DLD1 (cell line): ENCODE measurements at regions not wholly inside any gene's neighbourhood (a gene's known extent, or its start where the extent isn't known, plus 50 kb on each side); places are given as distances from the start of the nearest gene placed in this dataset.

Source experiments
- in situ Hi-C: cut with HindIII; loops from 2 replicates; pipeline ENCODE4 v1.10.0; 2017; ENCODE audit warnings: low sequenced_read_pairs

GRCh38 chr16:20259541-20259940 is 67.8 kb downstream of the GP2 start:
- in situ Hi-C loops = no loop called here

DNA sequence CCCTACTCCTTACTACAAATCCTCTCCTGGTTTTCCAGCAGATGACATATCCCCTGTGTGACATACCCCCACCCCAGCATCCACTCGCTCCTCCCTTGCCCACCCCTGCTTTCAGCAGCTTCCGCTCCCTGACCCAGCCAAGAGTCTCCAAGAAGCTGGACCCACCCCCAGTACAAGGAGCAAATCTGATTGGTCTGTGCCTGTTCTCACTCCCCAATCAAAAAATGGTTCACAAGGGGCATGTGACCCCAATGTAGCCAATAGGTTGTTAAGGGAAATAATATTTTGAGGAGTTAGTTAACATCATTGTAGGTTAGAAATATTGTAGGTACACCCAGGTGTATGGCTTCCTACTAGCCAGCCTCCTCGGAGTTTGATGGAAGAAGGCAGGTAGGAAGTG is 70.1 kb downstream of the GP2 start:
- in situ Hi-C loops = no loop called here

GRCh38 chr16:20255002-20255401 is 72.3 kb downstream of the GP2 start:
- in situ Hi-C loops = no loop called here

DNA sequence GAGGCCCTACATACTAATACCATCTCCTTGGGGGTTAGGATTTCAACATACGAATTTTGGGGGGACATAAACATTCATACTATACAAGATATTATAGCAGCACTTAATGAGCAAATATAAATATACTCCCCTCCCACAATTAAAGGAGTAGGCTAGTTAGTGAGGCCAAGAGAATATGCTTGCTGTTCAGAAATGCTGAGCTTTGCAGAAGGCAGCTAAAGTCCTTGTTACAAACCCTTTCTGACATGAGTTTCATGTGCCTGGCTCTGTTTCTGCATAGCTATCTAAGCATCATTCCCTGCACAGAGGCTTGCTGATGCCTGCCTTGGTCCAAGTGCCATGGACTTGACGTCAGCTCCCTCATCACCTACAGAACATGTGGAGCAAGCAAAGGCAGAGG is 73.5 kb downstream of the GP2 start:
- in situ Hi-C loops = no loop called here

- in situ Hi-C loops = no loop called here
These were observed 78.1 kb downstream of the GP2 start for GRCh38 chr16:20249211-20249610.

DNA sequence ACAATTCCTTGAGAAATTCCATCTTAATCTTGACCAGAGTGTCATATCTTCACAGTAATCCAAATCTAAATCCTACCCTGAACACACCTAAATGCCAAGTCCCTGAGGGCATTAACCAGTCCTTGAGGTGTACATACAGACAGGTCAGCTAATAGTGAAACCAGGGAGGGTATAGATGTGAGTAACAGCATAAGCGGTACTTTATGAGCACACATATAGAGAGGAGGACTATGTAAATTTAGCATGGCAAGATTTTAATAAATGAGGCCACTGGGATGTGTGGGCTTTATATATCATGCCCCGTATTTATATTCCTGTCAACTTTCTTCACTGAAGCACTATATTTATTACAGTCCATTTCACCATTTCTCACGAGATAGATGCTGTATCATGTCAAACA is 80.2 kb downstream of the GP2 start:
- in situ Hi-C loops = no loop called here

DNA sequence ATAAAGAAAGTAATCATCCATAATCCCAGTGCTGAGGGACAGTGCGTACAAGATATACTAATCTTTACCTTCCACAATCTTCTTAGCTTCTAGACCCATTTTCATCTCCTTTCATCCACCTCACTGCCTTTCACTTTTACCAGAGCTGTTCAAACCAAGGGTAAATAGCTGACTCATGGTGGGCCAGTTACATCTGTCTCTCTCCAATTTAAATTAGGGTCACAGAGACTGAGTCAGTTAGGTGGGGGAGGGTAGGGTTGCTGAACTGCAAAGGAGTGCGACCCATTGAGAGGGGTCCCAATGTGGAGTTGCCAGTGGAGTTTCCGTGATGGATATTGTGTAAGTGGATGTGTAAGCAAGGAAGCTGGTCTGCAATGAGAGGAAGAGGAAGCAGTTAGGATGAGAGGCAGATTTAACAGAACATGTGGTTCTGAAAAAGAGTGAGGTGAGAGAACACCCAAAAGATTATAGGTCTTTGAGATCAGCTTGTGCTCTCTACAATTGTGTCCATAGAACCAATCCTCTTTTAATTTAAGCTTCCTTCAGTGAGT is 83.5 kb downstream of the GP2 start:
- in situ Hi-C loops = no loop called here

DNA sequence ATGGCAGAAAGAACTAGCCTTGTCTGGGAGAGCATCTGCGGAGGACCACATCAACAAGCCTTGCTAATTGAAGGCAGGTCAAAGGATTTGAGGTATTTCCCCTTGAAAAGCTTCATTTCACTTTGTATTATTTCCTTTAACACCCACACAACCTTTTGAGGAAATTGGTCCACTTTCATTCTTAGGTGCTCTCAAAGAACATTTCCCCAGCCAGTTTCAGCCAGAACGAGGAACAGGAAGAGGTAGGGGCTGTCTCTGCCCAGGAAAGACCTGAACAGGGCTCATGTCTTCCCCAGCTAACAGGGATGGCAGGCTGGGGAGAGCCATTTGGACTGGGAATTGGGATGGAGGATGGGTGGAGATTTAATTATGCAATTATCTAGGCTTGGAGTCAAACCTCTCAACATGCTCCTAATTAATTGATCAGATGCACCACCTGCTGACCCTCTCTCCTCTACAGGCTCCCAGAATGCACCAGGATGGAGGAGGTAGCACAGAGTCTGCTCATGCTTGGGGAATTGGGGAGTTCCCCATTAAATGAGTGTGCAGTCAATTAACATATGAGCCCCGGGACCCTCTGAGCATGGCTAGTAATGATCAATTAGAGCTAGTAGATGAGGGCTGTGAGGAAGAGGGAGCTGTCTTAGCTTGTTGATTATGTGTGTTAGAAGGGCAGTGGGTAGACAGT is 84.6 kb downstream of the GP2 start:
- in situ Hi-C loops = no loop called here

GRCh38 chr16:20241321-20241720 is 86.0 kb downstream of the GP2 start:
- in situ Hi-C loops = no loop called here

- in situ Hi-C loops = no loop called here
These were observed 90.6 kb downstream of the GP2 start for GRCh38 chr16:20236579-20237289.

DNA sequence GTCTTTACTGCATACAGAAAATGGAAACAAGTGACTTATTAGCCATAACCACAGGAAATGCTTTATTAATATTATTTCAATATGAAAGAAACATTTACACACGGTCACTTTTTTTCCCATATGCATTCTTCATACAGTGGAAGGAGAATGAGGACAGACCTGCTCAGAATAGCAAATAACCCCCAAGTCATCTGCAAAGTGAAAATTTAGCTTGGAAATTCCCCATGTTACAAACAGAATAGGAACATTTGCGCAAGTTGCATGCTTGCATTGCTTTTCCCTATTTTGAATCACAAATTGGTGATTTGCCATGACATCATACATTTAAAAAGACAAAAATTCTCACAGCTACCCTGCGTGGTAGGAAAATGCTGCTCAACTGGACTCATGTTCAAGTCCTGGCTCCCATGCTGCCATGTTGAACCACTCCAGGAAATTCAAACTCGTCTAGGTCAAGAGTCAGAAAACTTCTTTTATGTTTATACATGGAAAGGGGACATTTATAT is 102.0 kb downstream of the GP2 start:
- in situ Hi-C loops = no loop called here

- in situ Hi-C loops = no loop called here
These were observed 106.1 kb downstream of the GP2 start for GRCh38 chr16:20221208-20221607.

DNA sequence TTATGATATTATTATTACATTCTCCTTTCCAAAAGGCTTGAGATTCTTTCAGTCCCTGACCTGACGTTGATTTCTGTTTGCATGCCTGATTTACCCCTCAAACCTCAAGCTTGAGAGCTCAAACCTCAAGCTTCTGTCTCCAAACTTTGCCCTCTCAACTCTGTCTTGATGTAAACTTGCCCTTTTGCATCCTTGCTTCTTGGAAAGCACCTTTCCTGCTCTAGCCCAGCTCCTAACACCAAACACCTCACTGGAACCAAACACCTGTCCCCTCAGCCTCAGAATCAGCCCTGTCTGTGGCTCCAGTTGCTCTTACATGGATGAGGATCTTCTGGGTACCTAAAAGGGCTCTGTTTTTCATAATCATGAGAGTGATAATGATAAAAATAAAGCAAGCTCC is 109.2 kb downstream of the GP2 start:
- in situ Hi-C loops = no loop called here

DNA sequence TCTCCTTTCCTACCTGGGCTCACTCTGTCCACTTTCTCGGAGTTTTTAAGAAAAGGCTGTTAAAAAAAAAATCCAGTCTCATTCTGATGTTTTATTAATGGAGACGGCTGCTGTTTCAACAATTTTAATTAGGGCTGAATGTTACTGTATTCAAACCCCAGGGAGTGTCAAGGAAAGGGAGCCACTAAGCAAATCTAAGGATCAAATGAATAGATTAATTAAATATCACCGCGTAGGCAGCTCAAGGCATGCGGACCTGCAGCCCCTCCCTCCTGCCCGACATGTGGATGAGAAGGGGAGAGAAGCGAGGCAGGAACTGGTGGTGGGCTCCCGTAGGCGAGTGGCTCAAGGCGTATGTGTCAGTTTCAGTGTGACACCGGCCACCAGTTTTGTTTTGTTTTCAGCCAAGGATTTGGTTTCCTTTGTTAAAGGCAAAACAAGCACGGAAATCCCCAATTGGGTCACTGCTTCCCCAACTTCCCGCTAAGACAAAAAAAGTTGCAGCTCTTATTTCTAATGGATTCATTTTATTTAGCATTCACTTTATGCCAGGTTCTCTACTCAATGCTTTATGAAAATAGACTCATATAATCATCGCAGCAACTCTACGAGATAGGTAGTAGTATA is 110.6 kb downstream of the GP2 start:
- in situ Hi-C loops = no loop called here

GRCh38 chr16:20214401-20214800 is 112.9 kb downstream of the GP2 start:
- in situ Hi-C loops = no loop called here

DNA sequence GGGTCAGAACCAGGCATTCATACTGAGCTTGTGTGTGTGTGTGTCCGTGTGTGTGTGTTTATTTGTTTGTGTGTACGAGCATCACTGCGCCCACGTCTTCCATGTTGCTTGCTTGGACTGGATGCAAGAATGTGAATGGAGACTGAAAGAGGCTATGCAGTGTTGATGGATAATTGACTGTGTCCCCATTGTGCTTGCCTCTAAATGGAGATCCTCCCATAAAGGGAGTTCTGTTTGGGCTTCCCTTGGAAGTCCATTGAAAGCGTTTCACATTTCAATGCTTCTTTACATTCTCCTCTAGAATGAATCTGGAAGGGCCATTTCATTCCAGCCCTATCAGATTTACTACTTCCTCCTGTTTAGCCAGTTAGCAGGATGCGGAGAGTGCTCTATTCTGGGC is 124.0 kb downstream of the GP2 start:
- in situ Hi-C loops = no loop called here

DNA sequence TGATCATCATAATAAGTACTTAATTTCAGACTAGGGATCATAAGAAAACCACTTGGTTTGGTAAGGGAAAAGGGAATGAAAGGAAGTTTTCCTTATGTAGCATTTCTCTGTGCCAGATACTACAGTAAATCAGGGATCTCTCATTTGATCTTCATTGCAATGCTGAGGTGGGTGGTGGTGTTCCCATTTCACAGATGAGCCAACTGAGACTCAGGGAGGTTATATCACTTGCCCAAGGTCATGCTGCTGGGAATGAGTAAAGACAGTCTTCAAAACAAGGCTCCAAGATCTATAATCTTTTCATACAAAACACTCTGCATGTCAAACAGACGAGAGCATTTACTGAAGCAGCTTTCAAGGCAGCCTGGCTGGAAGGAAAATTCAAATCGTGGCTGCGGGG is 124.6 kb downstream of the GP2 start:
- in situ Hi-C loops = no loop called here

- in situ Hi-C loops = no loop called here
These were observed 119.1 kb upstream of the GPR139 start for GRCh38 chr16:20192801-20193200.

DNA sequence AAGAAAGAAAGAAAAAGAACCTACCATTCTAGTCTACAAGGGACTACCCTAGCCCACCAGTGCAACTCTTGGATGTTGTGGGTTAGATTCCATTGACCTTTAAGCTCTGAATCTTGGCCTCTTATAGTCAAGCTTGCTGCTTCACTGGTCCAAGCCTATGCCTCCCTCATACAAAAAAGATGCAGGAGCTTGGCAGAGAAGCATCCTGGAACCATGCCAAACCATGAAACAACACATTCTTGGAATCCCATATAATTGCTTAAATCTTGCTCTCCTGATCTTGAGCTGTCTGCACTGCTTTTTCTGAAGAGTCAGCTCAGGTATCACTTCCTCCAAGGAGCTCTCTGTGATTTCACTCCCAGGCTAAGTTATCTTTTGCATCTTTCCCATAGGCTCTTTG is 117.9 kb upstream of the GPR139 start:
- in situ Hi-C loops = no loop called here

DNA sequence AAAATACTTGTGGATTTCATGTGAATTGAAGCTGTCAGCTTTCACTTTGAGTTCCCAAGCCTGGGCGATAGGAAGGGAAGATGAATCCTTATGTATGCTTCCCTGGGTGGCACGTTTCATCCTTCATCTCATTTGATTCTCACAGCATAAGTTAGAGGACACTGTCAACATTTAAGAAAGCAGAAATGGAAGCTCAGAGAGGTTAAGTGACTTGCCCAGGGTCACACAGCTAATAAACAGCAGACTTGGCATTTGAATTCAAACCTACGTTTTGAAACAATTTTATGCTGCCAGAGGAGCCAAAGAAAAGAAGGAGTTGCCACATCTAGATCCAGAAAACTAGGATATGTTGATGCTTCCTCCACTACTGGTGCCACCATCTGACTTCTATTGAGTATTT is 108.3 kb upstream of the GPR139 start:
- in situ Hi-C loops = no loop called here

DNA sequence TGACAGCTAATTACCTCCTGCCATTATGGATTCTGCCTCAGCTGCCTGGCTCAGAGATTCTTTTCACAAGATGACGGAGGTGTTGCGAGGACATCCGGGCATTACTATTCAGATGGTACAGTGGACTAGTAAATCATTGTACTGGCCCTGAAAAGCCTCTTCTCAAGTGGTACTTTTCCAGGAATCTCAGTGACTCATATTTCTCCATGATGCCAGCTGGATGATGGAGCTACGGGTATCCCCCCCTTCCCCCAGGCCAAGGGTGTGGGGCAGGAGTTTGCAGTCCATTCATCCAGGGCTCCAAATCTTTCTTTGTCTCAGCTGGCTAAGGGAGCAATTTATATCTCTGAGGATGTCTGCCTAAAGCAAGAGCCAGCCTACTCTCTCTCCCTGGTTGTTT is 107.7 kb upstream of the GPR139 start:
- in situ Hi-C loops = no loop called here

DNA sequence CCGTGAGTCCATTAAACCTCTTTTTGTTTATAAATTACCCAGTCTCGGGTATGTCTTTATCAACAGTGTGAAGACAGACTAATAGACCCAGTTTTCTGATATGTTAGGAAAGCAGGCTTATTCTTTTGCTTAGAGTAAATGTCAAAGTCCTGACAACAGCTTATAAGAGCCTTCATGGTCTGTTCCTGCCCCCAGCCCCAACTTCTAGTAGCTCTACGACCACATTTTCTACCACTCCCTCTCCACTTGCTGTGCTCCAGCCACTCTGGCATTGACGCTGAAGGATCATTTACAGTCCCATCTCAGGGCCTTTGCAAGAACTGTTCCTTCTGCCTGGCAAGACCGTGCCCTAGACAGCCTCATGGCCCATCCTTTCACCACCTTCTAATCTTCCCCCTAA is 104.6 kb upstream of the GPR139 start:
- in situ Hi-C loops = no loop called here
